ENCODE measurements at regions not wholly inside any gene's neighbourhood (a gene's known extent, or its start where the extent isn't known, plus 50 kb on each side); places are given as distances from the start of the nearest gene placed in this dataset.

- Histone ChIP-seq H3K9me3 (no peaks in the 10 kb centered on the region), H3K36me3 (no peaks in the 10 kb centered on the region), H3K27ac (no peak overlapping the region), H3K4me1 (no peaks in the 10 kb centered on the region), H3K27me3 (no peaks in the 10 kb centered on the region), H3K4me3 (no peak overlapping the region)
- in situ Hi-C loops (cut with MboI; ENCODE audit: low sequenced_read_pairs in 4 of 4) = no loop called here
- intact Hi-C loops (cut with DNase I; ENCODE audit: low total_unique reads) = no loop called here
- ATAC-seq = no peak
- DNase-seq = no peak
- TF ChIP-seq POLR2A (IDR thresholded peaks at IDR 0.05) (no peak), CTCF (IDR thresholded peaks at IDR 0.05 in 4 of 5, conservative IDR thresholded peaks at IDR 0.05 in 1 of 5) (no peak)
Measured at GRCh38 chr13:85148009-85148408, 651.2 kb downstream of the SLITRK6 start.

- no peak overlapping the region for H3K27ac ChIP-seq
- no peaks in the 10 kb centered on the region for H3K9me3 ChIP-seq
- in situ Hi-C loops (cut with MboI; ENCODE audit: low sequenced_read_pairs in 4 of 4) (no loop called here), intact Hi-C loops (cut with DNase I; ENCODE audit: low total_unique reads) (no loop called here)
- ATAC-seq (no peak), DNase-seq (no peak)
- TF ChIP-seq POLR2A (IDR thresholded peaks at IDR 0.05) (no peak), CTCF (IDR thresholded peaks at IDR 0.05 in 4 of 5, conservative IDR thresholded peaks at IDR 0.05 in 1 of 5) (no peak)
- H3K27me3 ChIP-seq = no peaks in the 10 kb centered on the region
- no peaks in the 10 kb centered on the region for H3K36me3 ChIP-seq
- H3K4me3 ChIP-seq = no peak overlapping the region
- no peaks in the 10 kb centered on the region for H3K4me1 ChIP-seq
Measured at GRCh38 chr13:85142351-85142927, 656.8 kb downstream of the SLITRK6 start.

- H3K27me3 ChIP-seq = no peaks in the 10 kb centered on the region
- H3K27ac ChIP-seq = no peak overlapping the region
- H3K4me3 ChIP-seq = no peak overlapping the region
- TF ChIP-seq POLR2A (IDR thresholded peaks at IDR 0.05) = no peak
- TF ChIP-seq CTCF (IDR thresholded peaks at IDR 0.05 in 4 of 5, conservative IDR thresholded peaks at IDR 0.05 in 1 of 5) = no peak
- no peaks in the 10 kb centered on the region for H3K36me3 ChIP-seq
- in situ Hi-C loops (cut with MboI; ENCODE audit: low sequenced_read_pairs in 4 of 4) = no loop called here
- intact Hi-C loops (cut with DNase I; ENCODE audit: low total_unique reads) = no loop called here
- no peaks in the 10 kb centered on the region for H3K4me1 ChIP-seq
- no peaks in the 10 kb centered on the region for H3K9me3 ChIP-seq
- ATAC-seq (no peak), DNase-seq (no peak)
Measured at GRCh38 chr13:85141401-85141800, 657.8 kb downstream of the SLITRK6 start.

DNA sequence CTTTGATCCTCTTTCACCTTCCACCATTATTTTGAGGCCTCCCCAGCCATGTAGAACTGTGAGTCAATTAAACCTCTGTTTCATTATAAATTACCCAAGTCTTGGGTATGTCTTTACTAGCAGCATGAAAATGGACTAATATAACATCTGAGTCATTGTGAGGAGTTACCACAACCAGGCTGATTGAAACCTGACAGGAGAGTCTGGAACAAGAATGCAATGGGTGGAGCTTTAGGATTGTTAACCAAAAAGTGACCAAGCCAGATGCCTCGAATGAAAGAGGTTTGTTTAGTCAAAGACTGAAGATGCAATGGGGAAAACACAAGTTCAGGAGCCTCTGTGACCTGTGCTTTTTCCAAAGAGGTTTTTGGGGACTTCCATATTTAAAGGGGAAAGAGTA, 659.0 kb downstream of the SLITRK6 start:
- ATAC-seq (no peak), DNase-seq (no peak)
- H3K27ac ChIP-seq = no peak overlapping the region
- TF ChIP-seq CTCF (IDR thresholded peaks at IDR 0.05 in 4 of 5, conservative IDR thresholded peaks at IDR 0.05 in 1 of 5) (no peak), POLR2A (IDR thresholded peaks at IDR 0.05) (no peak)
- no peaks in the 10 kb centered on the region for H3K36me3 ChIP-seq
- H3K4me3 ChIP-seq = no peak overlapping the region
- no peaks in the 10 kb centered on the region for H3K4me1 ChIP-seq
- H3K9me3 ChIP-seq = no peaks in the 10 kb centered on the region
- in situ Hi-C loops (cut with MboI; ENCODE audit: low sequenced_read_pairs in 4 of 4) (no loop called here), intact Hi-C loops (cut with DNase I; ENCODE audit: low total_unique reads) (no loop called here)
- H3K27me3 ChIP-seq = no peaks in the 10 kb centered on the region

DNA sequence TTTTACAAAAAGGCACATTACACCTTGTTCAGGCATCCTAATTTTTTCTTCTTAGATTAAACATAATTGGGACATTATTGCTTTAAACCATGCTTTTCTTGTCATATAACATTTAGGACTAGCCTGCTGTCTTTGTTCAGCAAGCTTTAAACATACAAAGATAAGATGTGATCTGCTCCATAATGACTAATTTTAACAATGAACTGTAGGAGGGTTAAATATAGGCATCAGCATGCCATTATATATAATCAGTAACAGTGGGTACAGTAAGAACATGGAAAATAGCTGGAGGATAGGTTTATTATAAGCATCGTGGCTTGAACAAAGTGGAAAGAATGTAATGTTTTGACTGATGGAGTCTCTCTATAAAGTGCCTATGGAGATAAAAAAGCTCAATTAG, 661.7 kb downstream of the SLITRK6 start:
- intact Hi-C loops (cut with DNase I; ENCODE audit: low total_unique reads) = no loop called here
- Histone ChIP-seq H3K4me1 (no peaks in the 10 kb centered on the region), H3K4me3 (no peak overlapping the region), H3K27ac (no peak overlapping the region), H3K36me3 (no peaks in the 10 kb centered on the region), H3K27me3 (no peaks in the 10 kb centered on the region), H3K9me3 (no peaks in the 10 kb centered on the region)
- in situ Hi-C loops (cut with MboI; ENCODE audit: low sequenced_read_pairs in 4 of 4) = no loop called here
- no peak for DNase-seq
- ATAC-seq = no peak
- no peak for TF ChIP-seq POLR2A (IDR thresholded peaks at IDR 0.05)
- TF ChIP-seq CTCF (IDR thresholded peaks at IDR 0.05 in 4 of 5, conservative IDR thresholded peaks at IDR 0.05 in 1 of 5) = no peak
